ENCODE measurements at regions not wholly inside any gene's neighbourhood (a gene's known extent, or its start where the extent isn't known, plus 50 kb on each side); places are given as distances from the start of the nearest gene placed in this dataset.

GRCh38 chr20:39633689-39634088 lies 671.5 kb downstream of the DHX35 start:
- intact Hi-C loops (cut with micrococcal nuclease): no loop called here
- no peak for TF ChIP-seq CTCF (IDR thresholded peaks at IDR 0.05)
- no peak overlapping the region for H3K27ac Mint-ChIP-seq
- CTCF ChIA-PET: no interaction called here
- no peak overlapping the region for H3K4me3 Mint-ChIP-seq
- H3K9me3 Mint-ChIP-seq: no peaks in the 10 kb centered on the region
- POLR2A ChIA-PET: no interaction called here
- ATAC-seq (no peak), DNase-seq (no peak)
- peaks cover 3% of the 10 kb centered on the region for H3K27me3 Mint-ChIP-seq
- no peaks in the 10 kb centered on the region for H3K36me3 Mint-ChIP-seq (ENCODE audit: low read depth)
- H3K4me1 Mint-ChIP-seq (ENCODE audit: low read depth): no peaks in the 10 kb centered on the region

DNA sequence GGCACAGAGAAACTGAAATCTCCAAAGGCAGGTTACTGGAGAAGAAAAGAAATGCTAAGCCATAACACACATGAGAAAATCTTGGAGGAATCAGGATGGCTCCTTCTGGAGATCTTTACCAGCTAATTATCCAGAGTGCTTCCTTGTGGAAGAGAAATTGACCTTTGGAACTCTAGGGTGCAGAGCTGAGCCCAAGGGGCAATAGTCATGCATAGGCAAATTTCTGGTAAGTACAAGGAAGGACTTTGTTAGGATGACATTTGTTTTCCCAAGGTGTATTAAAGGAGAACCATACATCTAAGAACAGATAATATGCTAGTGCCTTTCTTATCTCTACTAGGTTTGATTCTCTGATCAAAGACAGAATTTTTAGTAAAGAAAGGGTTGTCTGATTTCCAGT lies 670.6 kb downstream of the DHX35 start:
- ATAC-seq (no peak), DNase-seq (no peak)
- Mint-ChIP-seq H3K4me1 (ENCODE audit: low read depth) (no peaks in the 10 kb centered on the region), H3K36me3 (ENCODE audit: low read depth) (no peaks in the 10 kb centered on the region), H3K4me3 (no peak overlapping the region), H3K27me3 (peaks cover 5% of the 10 kb centered on the region), H3K27ac (no peak overlapping the region), H3K9me3 (no peaks in the 10 kb centered on the region)
- ChIA-PET CTCF (no interaction called here), POLR2A (no interaction called here)
- TF ChIP-seq CTCF (IDR thresholded peaks at IDR 0.05): no peak
- intact Hi-C loops (cut with micrococcal nuclease): no loop called here

DNA sequence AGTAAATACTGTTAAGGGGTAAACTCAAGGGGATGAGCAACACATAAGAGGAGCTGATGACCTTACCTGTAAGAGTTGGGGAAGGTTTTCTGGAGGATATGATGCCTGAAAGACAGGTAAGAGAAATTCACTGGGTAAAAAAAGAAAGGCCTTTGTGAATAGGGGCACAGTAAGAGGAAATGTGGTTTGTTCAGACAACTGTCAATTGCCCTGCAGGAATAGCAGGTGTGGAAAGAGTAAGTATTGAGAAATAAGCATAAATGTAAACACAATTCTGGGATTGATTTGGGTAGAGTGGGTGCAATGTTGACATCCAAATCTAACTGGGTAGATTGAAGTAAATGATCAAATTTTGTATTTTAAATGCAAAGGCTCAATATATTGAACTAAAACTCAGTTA lies 670.0 kb downstream of the DHX35 start:
- TF ChIP-seq CTCF (IDR thresholded peaks at IDR 0.05): no peak
- Mint-ChIP-seq H3K27ac (no peak overlapping the region), H3K36me3 (ENCODE audit: low read depth) (no peaks in the 10 kb centered on the region), H3K4me1 (ENCODE audit: low read depth) (no peaks in the 10 kb centered on the region), H3K9me3 (no peaks in the 10 kb centered on the region), H3K4me3 (no peak overlapping the region), H3K27me3 (peaks cover 3% of the 10 kb centered on the region)
- ATAC-seq (no peak), DNase-seq (no peak)
- intact Hi-C loops (cut with micrococcal nuclease): no loop called here
- CTCF ChIA-PET: no interaction called here
- POLR2A ChIA-PET: no interaction called here

DNA sequence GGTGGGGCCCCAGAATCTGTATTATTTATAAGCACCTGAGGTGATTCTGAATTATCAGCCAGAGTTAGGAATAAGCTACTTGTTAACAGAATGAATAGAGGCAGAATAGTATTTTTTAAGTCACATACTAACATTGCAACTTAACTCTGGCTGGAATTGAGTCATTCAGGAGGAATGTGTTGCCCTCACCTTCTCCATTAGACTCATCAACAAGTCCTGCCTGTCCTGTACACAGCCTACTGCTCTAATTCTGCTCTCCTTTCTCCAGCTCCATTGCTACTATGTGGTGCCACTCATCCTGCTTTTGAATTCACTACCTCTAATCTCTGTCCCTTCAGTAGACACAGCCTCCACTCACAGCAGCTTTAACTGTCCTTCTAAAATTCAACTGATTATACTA lies 669.4 kb downstream of the DHX35 start:
- no peak for ATAC-seq
- H3K4me1 Mint-ChIP-seq (ENCODE audit: low read depth): no peaks in the 10 kb centered on the region
- peaks cover 3% of the 10 kb centered on the region for H3K27me3 Mint-ChIP-seq
- H3K9me3 Mint-ChIP-seq: no peaks in the 10 kb centered on the region
- no peak overlapping the region for H3K27ac Mint-ChIP-seq
- no peak overlapping the region for H3K4me3 Mint-ChIP-seq
- ChIA-PET POLR2A (no interaction called here), CTCF (no interaction called here)
- H3K36me3 Mint-ChIP-seq (ENCODE audit: low read depth): no peaks in the 10 kb centered on the region
- intact Hi-C loops (cut with micrococcal nuclease): no loop called here
- no peak for TF ChIP-seq CTCF (IDR thresholded peaks at IDR 0.05)
- no peak for DNase-seq

GRCh38 chr20:39630215-39630908 lies 668.2 kb downstream of the DHX35 start:
- H3K27ac Mint-ChIP-seq: no peak overlapping the region
- no peaks in the 10 kb centered on the region for H3K36me3 Mint-ChIP-seq (ENCODE audit: low read depth)
- POLR2A ChIA-PET: no interaction called here
- intact Hi-C loops (cut with micrococcal nuclease): no loop called here
- CTCF ChIA-PET: no interaction called here
- TF ChIP-seq CTCF (IDR thresholded peaks at IDR 0.05): no peak
- H3K4me1 Mint-ChIP-seq (ENCODE audit: low read depth): no peaks in the 10 kb centered on the region
- DNase-seq (no peak), ATAC-seq (no peak)
- H3K4me3 Mint-ChIP-seq: no peak overlapping the region
- H3K9me3 Mint-ChIP-seq: no peaks in the 10 kb centered on the region
- H3K27me3 Mint-ChIP-seq: peaks cover 3% of the 10 kb centered on the region

All from activated CD8-positive, alpha-beta T cell treated with anti-CD3 and anti-CD28 coated beads for 36 hours (primary cell).